ENCODE measurements at regions not wholly inside any gene's neighbourhood (a gene's known extent, or its start where the extent isn't known, plus 50 kb on each side); places are given as distances from the start of the nearest gene placed in this dataset.

- H3K27ac ChIP-seq (ENCODE audit: extremely low read depth, low read depth, low read length) = no peak overlapping the region
- no peaks in the 10 kb centered on the region for H3K36me3 ChIP-seq (ENCODE audit: control insufficient read depth in 2 of 2, insufficient read depth in 1 of 2, low read length in 2 of 2)
- POLR2A ChIA-PET = no interaction called here
- CTCF ChIA-PET = interaction anchor here (1.1 kb wide), 1 partner anchor 191 kb away, joined by 3 read pairs; no protein-coding TSS in a partner anchor
- no peak overlapping the region for H3K4me3 ChIP-seq (ENCODE audit: low read depth, low read length)
- TF ChIP-seq REPIN1 (tag by site-specific recombination; IDR thresholded peaks at IDR 0.05; ENCODE audit: low read depth) = no peak
- no peak for TF ChIP-seq ZSCAN23 (tag by site-specific recombination; IDR thresholded peaks at IDR 0.05)
- no peak for TF ChIP-seq ZBTB8A (tag by site-specific recombination; IDR thresholded peaks at IDR 0.05)
- H3K4me1 ChIP-seq (ENCODE audit: control insufficient read depth, insufficient read depth, low read length) = peaks cover 15% of the 10 kb centered on the region
- no peaks in the 10 kb centered on the region for H3K9me3 ChIP-seq (ENCODE audit: control insufficient read depth, insufficient read depth, low read depth, low read length)
These were observed 66.7 kb upstream of the FRMD6 start for GRCh38 chr14:51585055-51585454.

- CTCF ChIA-PET = interaction anchor here (1.0 to 1.4 kb wide), 3 partner anchors 10 to 32 kb away, joined by 3 to 7 read pairs (median 3); no protein-coding TSS in a partner anchor
These were observed 58.9 kb upstream of the FRMD6 start for GRCh38 chr14:51592836-51593235.

GRCh38 chr14:51593397-51593796 is 58.3 kb upstream of the FRMD6 start:
- H3K4me1 ChIP-seq (ENCODE audit: control insufficient read depth, insufficient read depth, low read length) = no peaks in the 10 kb centered on the region
- ChIA-PET POLR2A (interaction anchor here (1.4 kb wide), 1 partner anchor 59 kb away, joined by 5 read pairs; the partner anchor contains the start of gene FRMD6), CTCF (interaction anchor here (1.0 to 1.4 kb wide), 3 partner anchors 11 to 32 kb away, joined by 3 to 7 read pairs (median 3); no protein-coding TSS in a partner anchor)
- H3K27ac ChIP-seq (ENCODE audit: extremely low read depth, low read depth, low read length) = no peak overlapping the region
- H3K9me3 ChIP-seq (ENCODE audit: control insufficient read depth, insufficient read depth, low read depth, low read length) = no peaks in the 10 kb centered on the region
- H3K4me3 ChIP-seq (ENCODE audit: low read depth, low read length) = no peak overlapping the region
- no peaks in the 10 kb centered on the region for H3K36me3 ChIP-seq (ENCODE audit: control insufficient read depth in 2 of 2, insufficient read depth in 1 of 2, low read length in 2 of 2)
- TF ChIP-seq SP2 (tag by site-specific recombination; IDR thresholded peaks at IDR 0.05) (no peak), ZBTB11 (tag by site-specific recombination; conservative IDR thresholded peaks at IDR 0.05; ENCODE audit: low read depth) (no peak), ZNF175 (tag by site-specific recombination; IDR thresholded peaks at IDR 0.05) (no peak), ZNF639 (tag by site-specific recombination; IDR thresholded peaks at IDR 0.05) (no peak), ZNF510 (tag by site-specific recombination; IDR thresholded peaks at IDR 0.05; ENCODE audit: insufficient replicate concordance) (no peak), FEZF1 (tag by site-specific recombination; IDR thresholded peaks at IDR 0.05) (no peak)

More at GRCh38 chr14:51592836-51593235, 58.9 kb upstream of the FRMD6 start:
- POLR2A ChIA-PET = interaction anchor here (1.4 kb wide), 1 partner anchor 60 kb away, joined by 5 read pairs; the partner anchor contains the start of gene FRMD6
- Histone ChIP-seq H3K36me3 (ENCODE audit: control insufficient read depth in 2 of 2, insufficient read depth in 1 of 2, low read length in 2 of 2) (no peaks in the 10 kb centered on the region), H3K4me1 (ENCODE audit: control insufficient read depth, insufficient read depth, low read length) (no peaks in the 10 kb centered on the region), H3K4me3 (ENCODE audit: low read depth, low read length) (no peak overlapping the region), H3K27ac (ENCODE audit: extremely low read depth, low read depth, low read length) (no peak overlapping the region), H3K9me3 (ENCODE audit: control insufficient read depth, insufficient read depth, low read depth, low read length) (no peaks in the 10 kb centered on the region)
- no peak for TF ChIP-seq ZIC2 (tag by site-specific recombination; IDR thresholded peaks at IDR 0.05)
- no peak for TF ChIP-seq ZFP41 (tag by site-specific recombination; IDR thresholded peaks at IDR 0.05; ENCODE audit: borderline replicate concordance)
- TF ChIP-seq ZNF585B (tag by site-specific recombination; IDR thresholded peaks at IDR 0.05) = no peak
- TF ChIP-seq ZNF426 (tag by site-specific recombination; IDR thresholded peaks at IDR 0.05) = no peak
- TF ChIP-seq ZNF416 (tag by site-specific recombination; IDR thresholded peaks at IDR 0.05) = no peak
- TF ChIP-seq MZF1 (tag by site-specific recombination; IDR thresholded peaks at IDR 0.05; ENCODE audit: borderline replicate concordance) = no peak
- TF ChIP-seq ZFP37 (tag by site-specific recombination; IDR thresholded peaks at IDR 0.05) = no peak
- no peak for TF ChIP-seq ZNF2 (tag by site-specific recombination; IDR thresholded peaks at IDR 0.05)
- TF ChIP-seq ZNF555 (tag by site-specific recombination; conservative IDR thresholded peaks at IDR 0.05) = no peak
- no peak for TF ChIP-seq ZNF433 (tag by site-specific recombination; IDR thresholded peaks at IDR 0.05; ENCODE audit: low read depth)
- TF ChIP-seq CTCF (tag by site-specific recombination; IDR thresholded peaks at IDR 0.05) = no peak
- no peak for TF ChIP-seq ZNF596 (tag by site-specific recombination; IDR thresholded peaks at IDR 0.05)
- TF ChIP-seq PBX3 (CRISPR knock-in tag; IDR thresholded peaks at IDR 0.05) = no peak
- no peak for TF ChIP-seq PRDM1 (tag by site-specific recombination; IDR thresholded peaks at IDR 0.05)
- TF ChIP-seq WT1 (tag by site-specific recombination; IDR thresholded peaks at IDR 0.05) = no peak
- TF ChIP-seq KLF16 (tag by site-specific recombination; IDR thresholded peaks at IDR 0.05) = no peak
- TF ChIP-seq BCL6B (tag by site-specific recombination; IDR thresholded peaks at IDR 0.05) = no peak
- no peak for TF ChIP-seq ZNF184 (tag by site-specific recombination; IDR thresholded peaks at IDR 0.05)
